ENCODE measurements at regions not wholly inside any gene's neighbourhood (a gene's known extent, or its start where the extent isn't known, plus 50 kb on each side); places are given as distances from the start of the nearest gene placed in this dataset.

DNA sequence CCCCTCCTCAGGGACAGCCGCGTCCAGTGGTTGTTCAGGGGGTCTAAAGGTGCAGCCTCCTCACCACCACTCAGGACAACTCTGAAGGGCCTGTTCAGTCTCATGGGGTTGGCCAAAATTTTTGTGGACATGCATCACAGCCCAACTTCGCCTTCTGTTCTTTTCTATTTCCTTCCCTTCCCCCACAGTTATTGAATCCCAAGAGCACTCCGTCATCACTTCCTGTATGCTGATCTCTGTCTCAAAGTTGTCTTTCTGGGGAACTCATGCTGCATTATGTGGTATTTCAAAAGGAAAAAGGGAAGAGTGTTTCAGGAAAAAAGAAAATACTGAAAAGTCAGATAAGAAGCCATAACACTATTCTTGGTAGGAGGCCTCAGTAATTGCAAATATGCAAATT is 355.4 kb downstream of the CAAP1 start:
- H3F3A ChIP-seq (ENCODE audit: control insufficient read depth, insufficient read depth) = no peaks in the 10 kb centered on the region
- H3K36me3 ChIP-seq (ENCODE audit: control insufficient read depth, low read length) = no peaks in the 10 kb centered on the region
- H3K4me3 ChIP-seq (ENCODE audit: low read length) = no peak overlapping the region
- H4K20me1 ChIP-seq (ENCODE audit: control insufficient read depth, insufficient read depth, low read depth, low read length) = no peaks in the 10 kb centered on the region
- H3K9me2 ChIP-seq (replicated peaks; ENCODE audit: control insufficient read depth, low read length) = no peaks in the 10 kb centered on the region
- no peaks in the 10 kb centered on the region for H3K9me3 ChIP-seq (ENCODE audit: control insufficient read depth, insufficient read depth, low read length)
- H3K27me3 ChIP-seq (ENCODE audit: control insufficient read depth, low read length) = no peaks in the 10 kb centered on the region
- no peaks in the 10 kb centered on the region for H3K79me2 ChIP-seq (ENCODE audit: control insufficient read depth, low read length)
- H3K4me1 ChIP-seq (ENCODE audit: control insufficient read depth, low read length) = no peaks in the 10 kb centered on the region
- H3K27ac ChIP-seq (ENCODE audit: low read depth, low read length) = no peak overlapping the region
- TF ChIP-seq, protein P1, sequence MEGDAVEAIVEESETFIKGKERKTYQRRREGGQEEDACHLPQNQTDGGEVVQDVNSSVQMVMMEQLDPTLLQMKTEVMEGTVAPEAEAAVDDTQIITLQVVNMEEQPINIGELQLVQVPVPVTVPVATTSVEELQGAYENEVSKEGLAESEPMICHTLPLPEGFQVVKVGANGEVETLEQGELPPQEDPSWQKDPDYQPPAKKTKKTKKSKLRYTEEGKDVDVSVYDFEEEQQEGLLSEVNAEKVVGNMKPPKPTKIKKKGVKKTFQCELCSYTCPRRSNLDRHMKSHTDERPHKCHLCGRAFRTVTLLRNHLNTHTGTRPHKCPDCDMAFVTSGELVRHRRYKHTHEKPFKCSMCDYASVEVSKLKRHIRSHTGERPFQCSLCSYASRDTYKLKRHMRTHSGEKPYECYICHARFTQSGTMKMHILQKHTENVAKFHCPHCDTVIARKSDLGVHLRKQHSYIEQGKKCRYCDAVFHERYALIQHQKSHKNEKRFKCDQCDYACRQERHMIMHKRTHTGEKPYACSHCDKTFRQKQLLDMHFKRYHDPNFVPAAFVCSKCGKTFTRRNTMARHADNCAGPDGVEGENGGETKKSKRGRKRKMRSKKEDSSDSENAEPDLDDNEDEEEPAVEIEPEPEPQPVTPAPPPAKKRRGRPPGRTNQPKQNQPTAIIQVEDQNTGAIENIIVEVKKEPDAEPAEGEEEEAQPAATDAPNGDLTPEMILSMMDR (IDR thresholded peaks at IDR 0.05; ENCODE audit: low read depth, low read length, poor library complexity, severe bottlenecking) = no peak
- no peak for TF ChIP-seq EZH2phosphoT487 (IDR thresholded peaks at IDR 0.05; ENCODE audit: borderline replicate concordance, low read length)
- H3K4me2 ChIP-seq (ENCODE audit: low read length) = no peak overlapping the region

DNA sequence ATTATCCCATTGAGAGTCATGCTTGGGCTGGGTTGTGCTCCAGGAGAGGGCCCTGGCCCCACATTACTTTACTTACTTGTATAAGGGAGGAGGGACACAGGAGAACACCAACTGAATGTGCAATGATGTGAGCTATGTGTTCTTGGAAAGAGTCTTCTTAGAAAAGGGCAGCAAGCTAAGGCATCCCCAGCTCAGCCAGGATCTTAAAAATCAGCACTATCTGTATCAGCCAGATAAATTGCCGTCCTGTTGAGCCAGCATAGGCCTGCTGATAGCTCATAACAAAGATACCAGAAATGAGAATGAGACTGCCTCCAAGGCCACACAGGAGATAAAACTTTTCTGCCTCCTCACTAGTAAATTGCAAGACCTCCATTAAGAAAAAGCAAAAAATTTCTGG is 357.5 kb downstream of the CAAP1 start:
- H3K36me3 ChIP-seq (ENCODE audit: control insufficient read depth, low read length) = no peaks in the 10 kb centered on the region
- TF ChIP-seq, protein P1 (IDR thresholded peaks at IDR 0.05; ENCODE audit: low read depth, low read length, poor library complexity, severe bottlenecking) = no peak
- TF ChIP-seq EZH2phosphoT487 (IDR thresholded peaks at IDR 0.05; ENCODE audit: borderline replicate concordance, low read length) = no peak
- H3K4me2 ChIP-seq (ENCODE audit: low read length) = no peak overlapping the region
- no peaks in the 10 kb centered on the region for H3K4me1 ChIP-seq (ENCODE audit: control insufficient read depth, low read length)
- no peaks in the 10 kb centered on the region for H3K79me2 ChIP-seq (ENCODE audit: control insufficient read depth, low read length)
- no peaks in the 10 kb centered on the region for H3K9me3 ChIP-seq (ENCODE audit: control insufficient read depth, insufficient read depth, low read length)
- no peaks in the 10 kb centered on the region for H3K9me2 ChIP-seq (replicated peaks; ENCODE audit: control insufficient read depth, low read length)
- H3K4me3 ChIP-seq (ENCODE audit: low read length) = no peak overlapping the region
- H4K20me1 ChIP-seq (ENCODE audit: control insufficient read depth, insufficient read depth, low read depth, low read length) = no peaks in the 10 kb centered on the region
- H3F3A ChIP-seq (ENCODE audit: control insufficient read depth, insufficient read depth) = no peaks in the 10 kb centered on the region
- no peak overlapping the region for H3K27ac ChIP-seq (ENCODE audit: low read depth, low read length)
- H3K27me3 ChIP-seq (ENCODE audit: control insufficient read depth, low read length) = no peaks in the 10 kb centered on the region

DNA sequence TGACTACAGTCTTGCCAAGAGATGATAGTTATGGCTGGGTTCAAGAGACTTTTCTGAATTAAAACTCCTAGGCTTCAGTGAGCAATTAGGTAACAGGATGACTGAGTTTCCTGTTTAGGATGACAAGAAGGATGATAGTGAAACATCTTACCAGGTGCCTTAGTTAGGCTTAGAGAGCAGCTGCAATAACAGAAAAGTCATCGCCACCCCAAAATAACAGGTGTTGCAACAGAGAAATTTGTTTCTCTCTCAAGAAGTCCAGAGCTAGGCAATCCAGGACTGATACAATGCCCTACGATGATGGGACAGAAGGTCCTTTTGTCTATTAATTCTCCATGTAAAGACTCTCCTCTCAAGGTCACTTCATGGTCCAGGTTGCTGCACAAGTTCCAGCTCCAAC is 361.8 kb downstream of the CAAP1 start:
- Histone ChIP-seq H3F3A (ENCODE audit: control insufficient read depth, insufficient read depth) (no peaks in the 10 kb centered on the region), H3K27ac (ENCODE audit: low read depth, low read length) (no peak overlapping the region), H3K79me2 (ENCODE audit: control insufficient read depth, low read length) (no peaks in the 10 kb centered on the region), H3K4me3 (ENCODE audit: low read length) (no peak overlapping the region), H4K20me1 (ENCODE audit: control insufficient read depth, insufficient read depth, low read depth, low read length) (no peaks in the 10 kb centered on the region), H3K27me3 (ENCODE audit: control insufficient read depth, low read length) (no peaks in the 10 kb centered on the region), H3K4me1 (ENCODE audit: control insufficient read depth, low read length) (no peaks in the 10 kb centered on the region), H3K9me2 (replicated peaks; ENCODE audit: control insufficient read depth, low read length) (no peaks in the 10 kb centered on the region), H3K4me2 (ENCODE audit: low read length) (no peak overlapping the region), H3K9me3 (ENCODE audit: control insufficient read depth, insufficient read depth, low read length) (no peaks in the 10 kb centered on the region), H3K36me3 (ENCODE audit: control insufficient read depth, low read length) (no peaks in the 10 kb centered on the region)
- TF ChIP-seq, protein P1 (IDR thresholded peaks at IDR 0.05; ENCODE audit: low read depth, low read length, poor library complexity, severe bottlenecking) = no peak
- no peak for TF ChIP-seq EZH2phosphoT487 (IDR thresholded peaks at IDR 0.05; ENCODE audit: borderline replicate concordance, low read length)

DNA sequence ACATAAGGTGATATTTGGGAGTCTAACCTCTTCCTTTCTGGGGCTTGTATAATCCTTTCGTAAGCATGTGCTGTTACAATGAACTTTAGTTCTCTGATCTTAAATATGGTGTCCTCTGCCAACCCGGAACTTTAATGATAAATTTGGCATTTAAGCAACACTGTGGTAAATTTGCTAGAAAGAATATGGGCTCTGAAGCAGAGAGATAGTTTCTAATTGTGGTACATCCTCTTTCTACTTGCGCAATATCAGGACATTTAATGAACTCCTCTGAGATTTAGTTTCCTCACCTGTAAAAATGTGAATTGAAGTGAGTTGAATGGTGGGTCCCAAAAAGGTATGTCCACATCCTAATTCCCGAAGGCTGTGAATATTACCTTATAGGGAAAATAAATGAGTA is 364.7 kb downstream of the CAAP1 start:
- TF ChIP-seq EZH2phosphoT487 (IDR thresholded peaks at IDR 0.05; ENCODE audit: borderline replicate concordance, low read length) = no peak
- TF ChIP-seq, protein P1 (IDR thresholded peaks at IDR 0.05; ENCODE audit: low read depth, low read length, poor library complexity, severe bottlenecking) = no peak
- H3K9me2 ChIP-seq (replicated peaks; ENCODE audit: control insufficient read depth, low read length) = no peaks in the 10 kb centered on the region
- no peak overlapping the region for H3K27ac ChIP-seq (ENCODE audit: low read depth, low read length)
- no peaks in the 10 kb centered on the region for H4K20me1 ChIP-seq (ENCODE audit: control insufficient read depth, insufficient read depth, low read depth, low read length)
- no peaks in the 10 kb centered on the region for H3K79me2 ChIP-seq (ENCODE audit: control insufficient read depth, low read length)
- no peaks in the 10 kb centered on the region for H3K4me1 ChIP-seq (ENCODE audit: control insufficient read depth, low read length)
- H3F3A ChIP-seq (ENCODE audit: control insufficient read depth, insufficient read depth) = no peaks in the 10 kb centered on the region
- H3K4me2 ChIP-seq (ENCODE audit: low read length) = no peak overlapping the region
- H3K27me3 ChIP-seq (ENCODE audit: control insufficient read depth, low read length) = no peaks in the 10 kb centered on the region
- no peaks in the 10 kb centered on the region for H3K9me3 ChIP-seq (ENCODE audit: control insufficient read depth, insufficient read depth, low read length)
- H3K4me3 ChIP-seq (ENCODE audit: low read length) = no peak overlapping the region
- no peaks in the 10 kb centered on the region for H3K36me3 ChIP-seq (ENCODE audit: control insufficient read depth, low read length)
